ENCODE measurements at regions not wholly inside any gene's neighbourhood (a gene's known extent, or its start where the extent isn't known, plus 50 kb on each side); places are given as distances from the start of the nearest gene placed in this dataset.

- TF ChIP-seq KLF13 (CRISPR knock-in tag; IDR thresholded peaks at IDR 0.05) (no peak), ONECUT2 (CRISPR knock-in tag; IDR thresholded peaks at IDR 0.05) (no peak), MAFF (IDR thresholded peaks at IDR 0.05; ENCODE audit: low read depth, low read length) (peak; percentile 10; the same call in 1 of the 2 replicates), ZNF710 (CRISPR knock-in tag; IDR thresholded peaks at IDR 0.05; ENCODE audit: borderline replicate concordance) (no peak), IKZF4 (CRISPR knock-in tag; IDR thresholded peaks at IDR 0.05; ENCODE audit: borderline replicate concordance, low read depth, not compliant biosample characterization) (no peak), PRPF4 (IDR thresholded peaks at IDR 0.05; ENCODE audit: low read depth, low read length, poor library complexity, severe bottlenecking) (no peak), LCORL (IDR thresholded peaks at IDR 0.05) (no peak), LCORL (CRISPR knock-in tag; IDR thresholded peaks at IDR 0.05) (no peak), AFF4 (CRISPR knock-in tag; IDR thresholded peaks at IDR 0.05) (no peak), BHLHE40 (IDR thresholded peaks at IDR 0.05; ENCODE audit: low read length) (no peak), KMT2A (CRISPR knock-in tag; IDR thresholded peaks at IDR 0.05) (no peak), THAP8 (CRISPR knock-in tag; IDR thresholded peaks at IDR 0.05; ENCODE audit: borderline replicate concordance) (no peak), ZNF800 (CRISPR knock-in tag; IDR thresholded peaks at IDR 0.05) (0 out of 2 replicates have a peak, but pooled peaks have one; percentile 28), ZNF546 (CRISPR knock-in tag; conservative IDR thresholded peaks at IDR 0.05) (no peak), PATZ1 (CRISPR knock-in tag; IDR thresholded peaks at IDR 0.05) (peak; percentile 40; the same call in 1 of the 2 replicates), POLR2AphosphoS5 (IDR thresholded peaks at IDR 0.05; ENCODE audit: low read depth, low read length) (no peak), ZNF383 (CRISPR knock-in tag; IDR thresholded peaks at IDR 0.05; ENCODE audit: borderline replicate concordance) (no peak), SMAD1 (CRISPR knock-in tag; IDR thresholded peaks at IDR 0.05; ENCODE audit: borderline replicate concordance, low read depth) (no peak)
Observed at GRCh38 chr4:54547299-54548097, 110.3 kb upstream of the KIT start (continued).
